ENCODE measurements at regions not wholly inside any gene's neighbourhood (a gene's known extent, or its start where the extent isn't known, plus 50 kb on each side); places are given as distances from the start of the nearest gene placed in this dataset.
"Not testable (repeated sequence)": the region's sequence is repeated elsewhere in the genome, so short reads cannot be mapped to it uniquely, and the experiment has no call there.

- Mint-ChIP-seq H3K4me1 (no peaks in the 10 kb centered on the region), H3K27me3 (ENCODE audit: low read depth in 2 of 2) (no peaks in the 10 kb centered on the region), H3K4me3 (no peak overlapping the region), H3K27ac (no peak overlapping the region), H3K36me3 (no peaks in the 10 kb centered on the region), H3K9me3 (peaks cover 2% of the 10 kb centered on the region in 2 donors)
- no peaks in the 10 kb centered on the region for H3K27me3 ChIP-seq (ENCODE audit: control insufficient read depth, insufficient read depth, low read length)
- H3K4me3 ChIP-seq (ENCODE audit: low read length), result no peak overlapping the region
- H3K4me1 ChIP-seq (ENCODE audit: control insufficient read depth, insufficient read depth, low read length), result no peaks in the 10 kb centered on the region
- no peak overlapping the region for H3K27ac ChIP-seq (ENCODE audit: low read length)
- ATAC-seq, result no peak
- no peak for DNase-seq
- 91% methylated on average over 8 of the region's 8 CpGs for WGBS (ENCODE audit: insufficient coverage)
- H3K36me3 ChIP-seq (ENCODE audit: control insufficient read depth, insufficient read depth, low read length), result no peaks in the 10 kb centered on the region
- H3K9me3 ChIP-seq (ENCODE audit: control insufficient read depth, insufficient read depth, low read length), result no peaks in the 10 kb centered on the region
- TF ChIP-seq CTCF (IDR thresholded peaks at IDR 0.05), result no peak
- intact Hi-C loops (cut with micrococcal nuclease), result no loop called here
These were observed 442.6 kb upstream of the MYT1L start for GRCh38 chr2:2773692-2774091.

DNA sequence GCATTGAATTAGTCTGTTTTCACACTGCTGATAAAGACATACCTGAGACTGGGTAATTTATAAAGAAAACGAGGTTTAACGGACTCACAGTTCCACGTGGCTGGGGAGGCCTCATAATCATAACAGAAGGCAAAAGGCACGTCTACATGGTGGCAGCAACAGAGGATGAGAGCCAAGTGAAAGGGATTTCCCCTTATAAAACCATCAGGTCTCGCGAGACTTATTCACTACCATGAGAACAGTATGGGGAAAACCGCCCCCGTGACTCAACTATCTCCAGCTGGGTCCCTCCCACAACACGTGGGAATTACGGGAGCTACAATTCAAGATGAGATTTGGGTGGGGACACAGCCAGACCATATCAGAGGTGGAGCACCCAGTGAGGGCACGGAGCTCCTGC lies 442.0 kb upstream of the MYT1L start:
- H3K4me1 Mint-ChIP-seq; H3K9me3 ChIP-seq (ENCODE audit: control insufficient read depth, insufficient read depth, low read length); H3K4me1 ChIP-seq (ENCODE audit: control insufficient read depth, insufficient read depth, low read length); H3K9me3 Mint-ChIP-seq; H3K27me3 Mint-ChIP-seq (ENCODE audit: low read depth in 2 of 2); DNase-seq; H3K36me3 ChIP-seq (ENCODE audit: control insufficient read depth, insufficient read depth, low read length); H3K36me3 Mint-ChIP-seq; H3K4me3 Mint-ChIP-seq; H3K27me3 ChIP-seq (ENCODE audit: control insufficient read depth, insufficient read depth, low read length); intact Hi-C loops (cut with micrococcal nuclease); H3K27ac ChIP-seq (ENCODE audit: low read length); H3K27ac Mint-ChIP-seq; H3K4me3 ChIP-seq (ENCODE audit: low read length); ATAC-seq: not testable (repeated sequence)
- WGBS (ENCODE audit: insufficient coverage), result 87% methylated on average over 11 of the region's 11 CpGs

GRCh38 chr2:2771721-2772411 lies 440.8 kb upstream of the MYT1L start:
- no peak for TF ChIP-seq CTCF (IDR thresholded peaks at IDR 0.05)
- no peaks in the 10 kb centered on the region for H3K27me3 ChIP-seq (ENCODE audit: control insufficient read depth, insufficient read depth, low read length)
- intact Hi-C loops (cut with micrococcal nuclease), result no loop called here

GRCh38 chr2:2769481-2770431 lies 438.7 kb upstream of the MYT1L start:
- H3K27me3 Mint-ChIP-seq (ENCODE audit: low read depth in 2 of 2), result no peaks in the 10 kb centered on the region
- Histone ChIP-seq H3K27me3 (ENCODE audit: control insufficient read depth, insufficient read depth, low read length) (no peaks in the 10 kb centered on the region), H3K36me3 (ENCODE audit: control insufficient read depth, insufficient read depth, low read length) (no peaks in the 10 kb centered on the region), H3K9me3 (ENCODE audit: control insufficient read depth, insufficient read depth, low read length) (no peaks in the 10 kb centered on the region), H3K27ac (ENCODE audit: low read length) (no peak overlapping the region), H3K4me3 (ENCODE audit: low read length) (no peak overlapping the region), H3K4me1 (ENCODE audit: control insufficient read depth, insufficient read depth, low read length) (no peaks in the 10 kb centered on the region)
- no peak for ATAC-seq
- H3K36me3 Mint-ChIP-seq, result no peaks in the 10 kb centered on the region
- 95% methylated on average over 28 of the region's 28 CpGs for whole genome bisulfite sequencing (ENCODE audit: insufficient coverage)
- H3K9me3 Mint-ChIP-seq, result no peaks in the 10 kb centered on the region
- no peak for TF ChIP-seq CTCF (IDR thresholded peaks at IDR 0.05)
- H3K4me3 Mint-ChIP-seq, result no peak overlapping the region
- H3K27ac Mint-ChIP-seq, result no peak overlapping the region
- no peak for DNase-seq
- H3K4me1 Mint-ChIP-seq, result no peaks in the 10 kb centered on the region
- intact Hi-C loops (cut with micrococcal nuclease), result no loop called here

More at GRCh38 chr2:2771721-2772411, 440.8 kb upstream of the MYT1L start:
- H3K4me3 Mint-ChIP-seq, result no peak overlapping the region
- no peaks in the 10 kb centered on the region for H3K36me3 ChIP-seq (ENCODE audit: control insufficient read depth, insufficient read depth, low read length)
- H3K4me1 Mint-ChIP-seq, result no peaks in the 10 kb centered on the region
- 85% methylated on average over 18 of the region's 18 CpGs for whole genome bisulfite sequencing (ENCODE audit: insufficient coverage)
- H3K4me3 ChIP-seq (ENCODE audit: low read length), result no peak overlapping the region
- no peaks in the 10 kb centered on the region for H3K36me3 Mint-ChIP-seq
- no peaks in the 10 kb centered on the region for H3K4me1 ChIP-seq (ENCODE audit: control insufficient read depth, insufficient read depth, low read length)
- DNase-seq (no peak), ATAC-seq (no peak)
- H3K27me3 Mint-ChIP-seq (ENCODE audit: low read depth in 2 of 2), result no peaks in the 10 kb centered on the region
- H3K27ac Mint-ChIP-seq, result no peak overlapping the region
- H3K9me3 Mint-ChIP-seq, result peaks cover 2% of the 10 kb centered on the region in 2 donors
- H3K27ac ChIP-seq (ENCODE audit: low read length), result no peak overlapping the region
- H3K9me3 ChIP-seq (ENCODE audit: control insufficient read depth, insufficient read depth, low read length), result no peaks in the 10 kb centered on the region
